GM12801 (cell line): ENCODE measurements at regions not wholly inside any gene's neighbourhood (a gene's known extent, or its start where the extent isn't known, plus 50 kb on each side); places are given as distances from the start of the nearest gene placed in this dataset.

Experiments used
- TF ChIP-seq, protein P1 (sequence below): IDR thresholded peaks from one replicate; pipeline ENCODE4 v1.5.1; 2011; ENCODE audit warnings: control low read depth; ENCODE audit not compliant: insufficient read length; ENCODE audit errors: extremely low read depth

DNA sequence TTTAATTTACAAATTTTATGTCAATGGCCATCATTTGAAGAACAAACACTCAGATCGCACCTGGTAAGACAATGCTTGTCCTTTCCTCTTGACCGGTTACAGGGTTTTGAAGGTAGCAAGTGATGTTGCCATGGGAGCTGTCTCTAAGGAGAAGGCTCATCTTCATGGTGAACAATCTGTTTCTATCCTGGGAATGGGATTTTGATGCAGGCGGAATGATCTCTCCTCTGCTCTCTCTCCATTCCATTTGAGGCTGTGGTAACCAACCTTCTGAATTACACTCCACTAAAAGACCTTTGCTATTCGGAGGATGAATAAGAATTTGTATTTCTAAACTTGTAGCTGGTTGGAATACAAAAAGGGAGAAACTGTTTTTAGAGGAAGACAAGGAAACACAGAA is 57.9 kb upstream of the SLC5A9 start:
- TF ChIP-seq, protein P1, sequence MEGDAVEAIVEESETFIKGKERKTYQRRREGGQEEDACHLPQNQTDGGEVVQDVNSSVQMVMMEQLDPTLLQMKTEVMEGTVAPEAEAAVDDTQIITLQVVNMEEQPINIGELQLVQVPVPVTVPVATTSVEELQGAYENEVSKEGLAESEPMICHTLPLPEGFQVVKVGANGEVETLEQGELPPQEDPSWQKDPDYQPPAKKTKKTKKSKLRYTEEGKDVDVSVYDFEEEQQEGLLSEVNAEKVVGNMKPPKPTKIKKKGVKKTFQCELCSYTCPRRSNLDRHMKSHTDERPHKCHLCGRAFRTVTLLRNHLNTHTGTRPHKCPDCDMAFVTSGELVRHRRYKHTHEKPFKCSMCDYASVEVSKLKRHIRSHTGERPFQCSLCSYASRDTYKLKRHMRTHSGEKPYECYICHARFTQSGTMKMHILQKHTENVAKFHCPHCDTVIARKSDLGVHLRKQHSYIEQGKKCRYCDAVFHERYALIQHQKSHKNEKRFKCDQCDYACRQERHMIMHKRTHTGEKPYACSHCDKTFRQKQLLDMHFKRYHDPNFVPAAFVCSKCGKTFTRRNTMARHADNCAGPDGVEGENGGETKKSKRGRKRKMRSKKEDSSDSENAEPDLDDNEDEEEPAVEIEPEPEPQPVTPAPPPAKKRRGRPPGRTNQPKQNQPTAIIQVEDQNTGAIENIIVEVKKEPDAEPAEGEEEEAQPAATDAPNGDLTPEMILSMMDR, result no peak

DNA sequence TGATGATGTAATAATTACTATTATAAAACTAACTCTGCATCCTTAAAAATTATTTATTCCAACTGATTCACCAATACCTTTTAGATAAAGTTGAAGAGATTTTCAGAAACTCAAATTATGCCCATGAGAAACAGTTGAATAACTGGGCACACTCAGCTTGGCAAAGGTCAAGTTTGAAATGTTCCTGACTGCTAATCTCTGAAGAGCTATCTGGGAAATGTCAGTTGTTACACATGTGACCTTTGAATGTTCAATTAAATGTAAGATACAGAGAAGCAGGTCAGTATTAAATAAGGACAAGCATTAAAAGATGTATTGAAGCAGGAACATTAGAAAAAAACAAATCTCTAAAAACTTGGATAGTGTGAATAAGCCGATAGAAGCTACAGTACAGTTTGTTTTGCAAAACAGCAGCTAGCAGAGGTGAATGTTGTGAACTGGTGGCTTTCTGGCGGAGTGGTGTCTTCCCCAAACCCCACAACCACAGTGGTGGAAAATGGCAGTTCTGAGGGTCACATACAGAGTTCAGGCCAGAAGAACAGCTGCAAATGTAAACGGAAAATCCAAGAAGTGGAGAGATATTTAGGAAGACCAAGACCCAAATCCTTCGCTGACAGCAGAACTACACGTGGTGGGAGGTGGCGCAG is 61.9 kb upstream of the SLC5A9 start:
- TF ChIP-seq, protein P1, result no peak

DNA sequence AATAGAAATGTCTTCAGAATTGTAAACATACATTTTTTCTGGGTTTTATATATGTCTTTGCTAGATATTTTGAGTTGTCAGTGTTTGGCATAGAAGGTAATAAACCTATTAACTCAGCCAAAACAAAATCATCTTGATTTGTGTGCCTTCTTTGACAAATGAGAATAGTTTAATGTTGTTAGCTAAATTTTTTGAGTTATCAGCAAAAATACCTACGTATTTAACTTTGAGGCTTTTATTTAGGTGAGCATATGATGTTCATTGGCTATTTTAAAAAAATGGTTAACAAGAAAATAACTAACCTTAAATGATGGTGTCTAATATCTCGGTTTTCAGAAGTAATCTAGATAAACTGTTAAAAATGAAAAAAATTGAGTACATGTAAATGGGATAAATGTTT is 83.2 kb upstream of the SLC5A9 start:
- TF ChIP-seq, protein P1, result no peak

DNA sequence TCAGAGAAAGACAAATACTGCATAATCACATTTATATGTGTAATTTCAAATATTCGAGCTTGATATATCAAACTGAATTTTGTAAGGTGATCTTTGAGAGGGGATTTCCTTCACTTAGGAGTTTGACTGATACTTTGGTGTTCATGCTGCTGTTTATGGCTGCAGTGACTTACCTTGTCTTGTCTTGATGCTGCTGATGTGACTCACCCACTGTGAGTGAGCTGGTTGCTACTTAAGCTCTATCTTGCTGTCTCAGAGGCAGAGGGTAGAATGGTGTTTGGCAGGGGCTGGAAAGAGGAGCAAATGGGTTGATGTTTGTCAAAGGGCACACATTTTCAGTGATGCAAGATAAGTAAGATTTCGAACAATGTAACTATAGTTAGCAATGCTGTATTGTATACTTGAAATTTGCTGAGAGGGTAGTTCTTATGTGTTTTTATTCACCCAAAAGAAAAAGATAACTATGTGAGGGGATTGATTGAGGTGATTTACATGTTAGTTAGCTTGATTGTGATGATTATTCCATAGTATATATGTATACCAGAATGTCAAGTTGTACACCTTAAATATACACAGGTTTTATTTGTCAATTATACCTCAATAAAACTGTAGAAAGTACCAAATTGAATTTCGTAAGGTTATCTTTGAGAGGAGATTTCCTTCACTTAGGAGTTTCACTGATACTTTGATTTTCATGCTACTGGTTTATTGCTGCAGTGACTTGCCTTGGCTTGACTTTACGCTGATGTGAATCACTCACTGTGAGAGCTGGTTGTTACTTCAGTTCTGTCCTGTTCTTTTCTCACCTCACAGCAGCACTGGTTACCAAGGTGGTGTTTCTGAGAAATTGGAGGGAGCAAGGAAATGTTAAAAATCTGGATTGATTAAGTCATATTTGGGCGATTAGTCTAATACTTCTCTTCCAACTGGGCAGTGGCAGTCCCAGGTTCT is 94.5 kb upstream of the SLC5A9 start:
- TF ChIP-seq, protein P1, result no peak

DNA sequence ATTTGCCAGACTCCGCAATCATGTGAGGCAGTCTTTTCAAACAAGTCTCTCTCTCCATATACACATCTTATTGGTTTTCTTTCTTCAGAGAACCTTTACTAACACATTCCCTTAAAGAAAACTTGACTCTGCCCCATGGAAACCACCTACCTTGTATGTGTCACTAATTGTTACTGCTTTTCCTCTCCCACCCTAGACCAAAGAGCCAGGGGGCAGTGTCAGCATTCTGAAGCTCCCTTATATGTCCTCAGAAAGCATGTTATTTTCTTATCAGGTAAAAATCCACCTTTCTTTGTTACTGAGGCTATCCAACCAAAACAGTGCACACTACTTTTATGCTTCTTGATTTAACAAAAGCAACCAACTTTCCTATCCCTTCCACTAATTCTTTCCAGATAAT is 98.9 kb upstream of the SLC5A9 start:
- TF ChIP-seq, protein P1, result no peak

DNA sequence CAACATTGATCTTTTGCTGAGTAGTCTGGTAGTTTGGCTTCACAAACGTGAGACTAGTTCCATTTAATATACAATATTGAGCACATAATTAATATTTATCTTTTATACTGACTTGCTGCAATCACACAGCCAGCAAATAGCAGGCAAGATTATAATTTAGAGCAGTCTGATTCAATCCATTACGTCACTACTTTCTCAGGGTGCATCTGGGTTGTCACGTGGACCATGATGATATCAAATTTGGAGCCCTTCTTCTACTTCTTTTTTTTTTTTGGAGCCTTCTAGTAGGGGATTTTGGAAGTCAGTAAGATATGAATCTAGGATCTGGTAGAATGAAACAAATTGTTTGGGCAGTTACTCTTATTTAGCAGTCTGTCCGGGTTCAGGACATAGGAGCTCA is 100.6 kb upstream of the SLC5A9 start:
- TF ChIP-seq, protein P1, result no peak

DNA sequence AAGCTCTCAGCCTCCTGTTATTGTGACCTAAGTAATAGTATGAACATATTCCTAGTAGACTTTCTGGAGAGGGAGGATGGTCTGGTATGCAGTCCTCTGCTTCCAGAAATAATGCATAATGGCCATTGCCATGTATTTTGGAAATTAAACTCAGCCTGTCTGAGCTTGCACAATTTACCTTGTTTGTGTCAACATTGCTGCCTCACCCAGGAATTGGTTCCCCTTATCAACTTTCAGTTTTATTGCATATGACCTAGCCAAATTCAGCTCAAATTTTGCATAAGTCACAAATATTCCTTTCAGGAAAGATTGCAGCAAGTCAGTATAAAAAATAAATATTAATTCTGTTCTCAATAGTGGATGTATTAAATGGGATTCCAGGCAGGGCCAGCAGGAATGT is 101.9 kb upstream of the SLC5A9 start:
- TF ChIP-seq, protein P1, result no peak
